Dermis blood vessel endothelial cell (primary cell): ENCODE measurements at regions not wholly inside any gene's neighbourhood (a gene's known extent, or its start where the extent isn't known, plus 50 kb on each side); places are given as distances from the start of the nearest gene placed in this dataset.
"Not testable (repeated sequence)": the region's sequence is repeated elsewhere in the genome, so short reads cannot be mapped to it uniquely, and the experiment has no call there.

Experiments
- DNase-seq: peaks from one replicate; pipeline ENCODE4 v3.0.0; 2010

DNA sequence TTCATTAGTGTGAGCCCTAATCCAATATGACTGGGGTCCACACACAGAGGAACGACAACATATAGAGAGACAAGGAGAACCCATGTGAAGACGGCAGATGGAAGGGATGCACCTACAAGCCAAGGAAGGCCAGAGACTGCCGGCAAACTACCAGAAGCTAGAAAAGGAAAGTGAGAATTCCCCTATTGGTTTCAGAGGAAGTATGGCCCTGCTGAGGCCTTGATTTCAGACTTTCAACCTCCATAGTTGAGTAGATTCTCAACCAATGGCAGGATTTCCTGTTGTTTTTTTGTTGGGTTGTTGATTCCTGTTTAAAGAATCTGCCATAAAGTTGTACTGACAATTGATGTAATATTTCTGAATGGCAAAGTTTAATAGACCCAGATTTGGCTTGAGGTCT lies 241.5 kb downstream of the SATB2 start:
- DNase-seq = no peak

DNA sequence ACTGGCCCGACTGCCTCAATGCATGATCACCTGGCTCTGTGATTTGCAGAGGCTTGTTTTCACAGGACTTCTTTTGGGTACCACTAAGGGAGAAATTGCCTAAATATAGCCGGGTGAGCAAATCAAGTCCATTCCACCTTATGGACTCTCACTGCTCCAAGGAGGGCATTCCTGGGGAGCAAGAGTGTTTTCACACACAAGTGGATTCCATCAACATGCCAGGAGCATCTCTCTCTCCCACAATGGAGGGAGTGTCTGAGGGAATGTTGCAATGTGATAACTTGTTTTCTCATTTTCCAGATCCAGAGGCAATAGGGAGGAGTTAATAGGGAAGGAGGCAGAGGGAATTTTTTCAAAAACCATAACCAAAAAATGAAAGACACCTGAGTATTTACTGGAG lies 250.7 kb downstream of the SATB2 start:
- no peak for DNase-seq

DNA sequence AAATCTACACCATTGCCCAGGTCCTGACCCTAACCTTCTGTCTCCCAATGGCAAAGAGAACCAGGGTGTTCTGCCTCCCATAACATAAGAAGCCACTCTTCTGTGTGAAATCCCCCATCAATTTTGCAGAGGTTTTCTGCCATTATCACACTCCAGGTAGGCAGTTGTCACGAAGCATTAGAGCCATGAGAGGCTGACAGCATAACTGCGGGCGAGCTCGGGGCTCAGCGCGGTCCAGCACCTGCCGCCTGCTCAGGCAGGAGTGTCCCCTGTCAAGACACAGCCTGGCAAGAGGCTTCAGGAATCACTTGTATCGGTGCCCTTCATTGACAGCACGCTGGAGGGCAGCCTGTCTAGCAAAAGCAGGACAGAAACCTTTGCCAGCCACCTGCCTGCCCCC lies 251.2 kb downstream of the SATB2 start:
- DNase-seq = no peak

DNA sequence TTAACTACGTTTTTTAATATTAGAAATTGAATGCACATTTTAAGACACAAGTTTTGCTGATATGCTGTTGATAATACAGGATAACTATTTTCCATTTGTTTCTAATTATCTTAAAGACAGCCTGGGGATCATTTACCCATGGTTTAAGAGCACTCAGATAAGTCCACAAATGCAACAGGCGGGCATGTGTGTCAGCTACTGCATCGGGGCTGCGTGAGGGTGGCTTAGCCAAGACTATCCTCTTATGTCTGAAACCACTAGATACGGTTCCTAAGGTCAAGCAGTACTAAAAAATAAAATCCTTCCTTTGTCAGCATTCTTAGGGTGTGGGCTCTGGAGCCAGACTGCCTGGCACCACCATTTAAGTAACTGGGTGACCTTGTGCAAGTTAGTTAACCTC lies 254.8 kb downstream of the SATB2 start:
- no peak for DNase-seq

DNA sequence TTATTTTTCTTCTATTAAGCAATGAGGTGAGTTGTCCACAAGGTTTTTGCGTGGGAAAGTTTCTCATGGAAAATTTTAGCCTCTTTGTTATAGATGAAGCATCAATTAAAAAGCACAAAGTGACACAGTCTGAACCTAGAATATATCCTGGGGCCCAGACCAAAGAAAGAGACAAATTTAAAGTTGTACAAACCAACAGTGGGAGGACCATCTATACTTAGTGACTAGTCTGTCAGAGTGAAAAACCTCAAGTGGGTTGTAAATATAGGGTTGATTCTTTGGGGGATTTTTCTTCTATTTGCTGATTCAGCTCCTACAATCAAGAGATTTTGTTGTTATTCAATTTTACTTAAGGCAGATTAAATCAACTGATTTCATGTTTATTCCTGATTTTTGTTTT lies 256.2 kb downstream of the SATB2 start:
- DNase-seq = no peak

DNA sequence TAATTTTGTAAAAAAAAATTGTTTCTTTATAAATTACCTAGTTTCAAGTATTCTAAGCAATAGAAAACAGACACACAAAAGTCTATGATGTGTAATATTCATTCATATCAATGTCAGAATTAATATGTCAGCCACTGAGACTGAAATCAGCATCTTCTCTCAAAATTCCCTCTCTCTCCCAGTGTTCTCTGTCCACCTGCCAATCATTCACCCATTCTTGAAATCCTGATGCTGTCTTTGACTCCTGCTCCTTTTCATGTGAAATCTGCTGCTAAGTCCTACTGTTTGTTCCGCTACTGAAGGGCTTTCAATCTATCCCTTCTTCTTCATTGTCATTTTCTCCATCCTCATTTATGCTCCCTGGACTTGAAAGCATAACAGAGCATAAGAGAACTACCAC lies 257.9 kb downstream of the SATB2 start:
- no peak for DNase-seq

DNA sequence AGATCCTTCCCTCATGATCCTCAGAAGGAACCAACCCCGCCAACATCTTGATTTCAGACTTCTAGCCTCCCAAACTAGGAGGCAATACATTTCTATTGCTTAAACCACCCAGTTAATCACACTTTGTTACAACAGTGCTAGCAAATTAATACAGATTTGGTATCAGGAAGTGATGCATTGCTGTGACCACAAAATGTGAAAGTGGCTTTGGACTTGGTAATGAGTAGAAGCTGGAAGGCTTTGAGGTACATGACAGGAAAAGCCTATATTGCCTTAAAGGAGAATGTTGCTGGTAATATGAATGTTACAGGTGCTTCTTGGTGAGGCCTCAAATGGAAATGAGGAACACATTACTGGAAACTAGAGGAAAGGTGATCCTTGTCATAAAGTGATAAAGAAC lies 260.3 kb downstream of the SATB2 start:
- DNase-seq = no peak

DNA sequence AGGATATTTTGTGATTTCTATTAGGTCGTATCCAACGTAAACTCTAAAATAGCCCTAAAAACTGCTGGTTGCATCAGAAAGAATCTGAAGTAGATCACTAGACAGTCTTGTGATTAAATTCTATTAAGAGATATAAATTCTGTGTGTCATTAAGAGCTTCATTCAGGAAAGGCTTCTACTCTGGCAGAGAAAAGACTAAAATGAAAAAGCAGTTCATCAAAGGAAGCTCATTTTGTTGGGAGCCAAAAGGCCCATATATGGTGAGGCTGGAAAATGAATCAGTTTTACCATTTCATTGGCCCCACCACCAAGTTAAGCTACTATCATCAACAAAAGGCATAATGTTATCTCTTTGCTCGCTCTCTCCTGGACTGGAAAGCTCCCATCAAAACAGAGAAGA lies 261.1 kb downstream of the SATB2 start:
- no peak for DNase-seq

DNA sequence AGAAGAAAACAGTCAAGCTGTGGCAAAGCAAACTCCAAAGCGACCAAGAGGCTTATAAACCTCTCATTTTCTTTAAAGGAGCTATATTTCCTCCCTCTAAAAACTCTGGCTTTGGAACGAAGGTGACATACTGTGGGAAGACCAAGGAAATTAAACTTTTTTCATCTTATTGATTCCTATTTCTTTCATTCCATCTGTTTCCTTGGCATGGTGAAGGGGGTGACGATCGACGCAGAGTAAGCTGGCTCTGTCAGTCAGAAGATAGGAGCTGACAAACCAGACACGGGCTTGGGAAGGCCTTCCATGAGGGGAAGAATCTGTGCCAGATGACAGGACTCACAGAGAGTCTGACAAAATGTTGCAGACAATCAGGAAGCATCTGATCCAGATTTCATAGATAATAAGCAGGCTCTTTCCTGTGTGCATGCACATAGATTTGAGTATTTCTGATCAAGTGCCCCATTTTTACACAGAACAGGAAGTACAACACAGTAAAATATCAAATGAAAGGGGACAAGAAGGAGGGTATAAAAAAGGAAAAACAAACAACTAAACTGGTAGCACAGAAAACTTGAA lies 261.7 kb downstream of the SATB2 start:
- no peak for DNase-seq

DNA sequence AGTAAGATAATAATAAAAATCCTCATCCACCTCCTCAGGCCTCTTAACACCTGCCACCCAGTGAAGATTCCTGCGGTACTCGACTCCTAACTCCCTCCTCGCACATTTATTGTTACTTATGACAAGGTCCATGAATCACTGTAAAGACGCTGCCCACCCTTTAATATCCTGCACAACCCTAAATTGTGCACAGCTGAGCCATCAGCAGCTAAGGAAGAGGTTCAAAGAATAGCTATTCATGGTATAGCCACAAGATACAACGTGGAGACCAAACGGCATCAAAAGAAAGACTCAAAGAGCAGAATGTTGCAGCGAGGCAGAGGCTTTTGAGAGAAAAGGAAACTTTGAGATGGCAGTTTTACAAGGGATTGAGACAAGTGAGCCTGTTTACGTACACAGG lies 266.3 kb downstream of the SATB2 start:
- DNase-seq = no peak

DNA sequence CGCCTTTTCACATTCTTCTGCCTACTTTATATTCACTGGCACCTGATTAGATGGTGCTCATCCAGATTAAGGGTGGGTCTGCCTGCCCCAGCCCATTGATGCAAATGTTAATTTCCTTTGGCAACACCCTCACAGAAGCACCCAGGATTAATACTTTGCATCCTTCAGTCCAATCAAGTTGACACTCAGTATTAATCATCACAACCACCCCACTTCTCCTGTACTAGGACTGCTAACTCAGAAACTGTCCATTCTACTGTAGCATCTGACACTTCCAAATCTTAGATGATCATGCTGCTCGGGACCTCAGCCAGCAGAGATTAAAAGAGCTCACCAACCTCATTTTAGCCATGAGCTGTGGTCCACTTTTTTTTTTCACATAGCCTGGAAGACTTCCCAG lies 268.5 kb downstream of the SATB2 start:
- no peak for DNase-seq

DNA sequence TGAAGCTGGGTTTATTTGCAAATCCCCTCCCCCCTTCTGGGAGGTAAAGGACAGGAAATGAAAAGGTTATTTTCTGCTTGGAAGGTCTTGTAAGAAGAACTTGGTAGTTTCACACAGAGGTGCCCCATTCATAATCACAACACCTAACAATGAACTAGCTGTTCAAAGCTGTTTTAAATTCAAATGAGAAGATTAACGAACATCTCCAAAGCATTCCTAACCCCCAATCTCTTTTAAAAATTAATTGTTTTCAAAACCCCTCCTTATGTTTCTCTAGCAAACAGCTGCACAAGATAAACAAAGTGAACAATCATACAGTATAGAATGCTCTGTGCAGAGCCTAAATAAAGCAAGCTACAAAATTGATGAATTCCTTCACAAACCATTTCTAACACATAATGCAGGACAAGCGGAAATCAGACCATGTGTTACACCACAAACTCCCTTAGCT lies 271.4 kb downstream of the SATB2 start:
- no peak for DNase-seq

DNA sequence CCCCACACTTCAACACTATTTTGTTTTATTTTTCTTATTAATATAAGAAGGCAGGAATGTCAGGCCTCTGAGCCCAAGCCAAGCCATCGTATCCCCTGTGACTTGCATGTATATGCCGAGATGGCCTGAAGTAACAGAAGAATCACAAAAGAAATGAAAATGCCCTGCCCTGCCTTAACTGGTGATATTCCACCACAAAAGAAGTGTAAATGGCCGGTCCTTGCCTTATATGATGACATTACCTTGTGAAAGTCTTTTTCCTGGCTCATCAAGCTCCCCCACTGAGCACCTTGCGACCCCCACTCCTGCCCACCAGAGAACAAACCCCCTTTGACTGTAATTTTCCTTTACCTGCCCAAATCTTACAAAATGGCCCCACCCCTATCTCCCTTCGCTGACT lies 272.6 kb downstream of the SATB2 start:
- not testable (repeated sequence) for DNase-seq

DNA sequence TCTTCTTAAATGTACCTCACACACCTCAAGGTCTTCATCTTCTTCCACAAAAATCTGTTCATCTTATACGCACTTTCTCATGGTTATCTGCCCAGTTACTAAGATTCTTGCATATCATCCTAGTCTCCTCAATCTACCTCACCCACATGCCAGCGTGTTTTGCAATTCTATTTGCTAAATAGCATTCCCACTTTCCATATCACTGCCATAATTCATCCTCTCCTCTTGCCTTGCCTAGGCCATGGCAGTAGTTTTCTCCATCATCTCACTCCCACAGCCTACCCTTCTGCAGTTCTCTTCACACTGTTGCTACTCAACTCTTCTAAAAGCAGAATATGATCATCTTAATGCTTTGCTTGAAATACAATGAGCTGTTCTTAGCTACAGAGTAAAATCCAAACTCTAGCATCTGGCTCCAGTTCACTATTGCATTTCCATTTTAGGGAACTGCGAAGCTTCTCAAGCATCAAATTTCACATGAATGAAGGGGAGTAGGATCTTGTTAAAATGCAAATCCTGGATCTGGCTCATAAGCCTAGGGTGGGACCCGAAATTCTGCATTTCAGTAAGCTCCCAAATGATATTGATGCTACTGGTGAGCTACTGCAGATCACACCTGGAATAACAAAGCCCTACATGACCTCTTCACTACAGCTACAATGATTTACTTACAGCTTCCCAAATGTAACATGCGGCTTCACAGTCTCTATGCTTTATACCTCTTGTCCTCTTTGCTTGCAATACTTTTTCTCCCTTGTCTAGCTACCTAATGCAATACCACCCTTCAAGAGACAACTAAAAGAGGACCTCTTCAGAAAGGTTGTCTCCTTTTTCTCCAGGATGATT lies 293.9 kb downstream of the SATB2 start:
- no peak for DNase-seq

DNA sequence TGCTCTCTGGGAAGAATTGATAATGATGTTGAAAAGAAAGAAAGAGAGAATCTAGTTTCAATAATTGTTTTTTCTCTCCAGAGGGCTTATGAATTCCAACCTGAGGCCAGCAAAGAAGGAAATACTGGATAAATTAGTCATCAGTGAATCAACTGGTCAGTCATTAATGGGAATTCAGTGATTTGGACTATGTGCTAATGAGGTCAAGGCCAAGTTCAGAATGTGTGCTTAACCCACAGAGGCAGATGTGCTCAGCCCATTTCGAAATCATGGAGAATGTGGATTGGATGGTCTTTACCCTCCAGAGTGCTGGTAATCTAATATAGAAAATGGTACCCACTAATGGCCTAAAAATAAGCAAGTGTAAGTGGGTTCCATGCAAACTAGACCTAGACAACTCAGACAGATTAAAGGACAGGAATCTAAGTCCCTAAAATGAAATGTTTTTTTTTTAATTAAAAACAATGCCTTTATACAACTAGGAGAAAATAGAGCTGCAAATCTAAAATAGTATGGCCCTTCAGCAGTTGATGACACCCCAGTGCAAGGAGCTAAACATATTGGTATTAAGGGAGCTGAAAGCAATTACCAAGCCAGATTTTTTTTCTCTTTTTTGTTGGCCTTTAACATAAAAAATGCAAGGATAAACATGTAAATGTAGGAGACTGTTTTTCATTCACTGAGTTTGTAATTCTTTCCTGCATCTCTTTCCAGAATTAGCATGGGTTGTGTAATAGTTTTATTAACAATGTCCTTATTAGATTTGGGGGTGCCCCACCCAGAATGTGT lies 296.9 kb downstream of the SATB2 start:
- DNase-seq = peak; percentile 15

DNA sequence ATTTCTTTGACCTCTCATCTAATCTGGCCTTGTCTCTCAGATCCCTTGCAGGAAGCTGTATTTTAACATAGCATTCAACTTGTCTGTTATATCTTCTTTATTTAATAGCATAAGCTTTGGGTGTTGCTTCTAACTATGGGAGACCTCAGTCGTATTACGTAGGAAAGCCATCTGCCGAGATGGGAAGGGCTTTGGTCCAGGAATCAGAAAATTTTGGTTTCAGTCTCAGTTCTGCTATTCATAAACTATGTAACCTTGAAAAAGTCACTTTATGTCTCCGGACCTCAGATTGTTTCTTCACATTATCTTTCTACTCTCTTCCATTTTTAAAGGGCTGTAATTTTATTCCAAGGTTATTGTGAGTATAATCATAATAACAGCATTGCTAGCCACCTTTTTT lies 297.7 kb downstream of the SATB2 start:
- DNase-seq = no peak

DNA sequence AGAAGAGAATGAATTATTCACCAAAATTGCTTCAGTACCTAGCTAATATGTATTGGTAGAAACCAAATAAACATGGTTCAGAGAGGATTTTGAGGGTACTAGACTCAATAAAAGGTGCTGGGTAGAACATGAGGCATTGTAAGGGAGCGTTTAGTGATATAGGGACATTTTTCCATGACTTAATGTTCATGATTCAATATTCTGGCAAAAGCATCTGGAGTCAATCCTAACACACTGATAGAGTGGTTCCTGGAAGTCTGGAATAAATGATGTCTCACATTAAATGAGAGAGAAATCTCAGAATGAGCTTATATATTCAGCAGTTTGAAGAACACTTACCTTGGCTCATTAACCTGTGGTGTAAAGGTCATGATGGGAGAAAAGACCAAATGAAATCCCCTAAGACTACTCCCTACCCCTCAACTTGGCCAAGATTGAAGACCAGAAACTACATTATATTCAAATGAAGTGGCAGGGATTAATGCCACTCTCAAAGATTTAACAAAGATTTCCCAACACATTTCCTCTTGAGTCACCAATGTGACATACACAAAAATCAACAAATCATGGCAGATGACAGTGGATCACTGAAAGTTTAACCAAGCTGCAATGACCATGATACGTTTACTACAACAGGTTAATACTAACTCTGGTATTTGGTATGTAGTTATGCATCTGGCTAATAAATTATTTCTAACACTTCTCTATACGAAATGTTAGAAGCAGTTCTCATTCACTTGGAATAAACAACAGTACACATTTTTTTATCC lies 309.5 kb downstream of the SATB2 start:
- DNase-seq = no peak

DNA sequence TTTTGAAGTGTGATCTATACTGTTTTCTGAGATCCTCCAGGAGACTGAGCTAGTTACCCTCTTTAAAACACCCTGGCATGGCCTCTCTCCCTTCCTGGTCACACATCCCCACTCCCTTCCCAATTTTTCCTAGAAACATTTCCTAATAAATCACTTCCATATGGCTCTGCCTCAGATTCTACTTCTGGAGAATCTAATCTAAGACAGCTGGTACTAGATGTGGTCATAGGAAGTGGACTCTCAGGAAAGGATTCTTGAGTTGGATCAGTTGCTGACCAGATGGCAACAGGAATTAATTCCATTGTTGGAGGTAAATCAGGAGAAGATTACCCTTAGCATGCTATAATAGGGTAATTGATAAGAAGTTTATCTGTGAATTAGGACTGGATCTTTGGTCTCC lies 310.5 kb downstream of the SATB2 start:
- DNase-seq = no peak

DNA sequence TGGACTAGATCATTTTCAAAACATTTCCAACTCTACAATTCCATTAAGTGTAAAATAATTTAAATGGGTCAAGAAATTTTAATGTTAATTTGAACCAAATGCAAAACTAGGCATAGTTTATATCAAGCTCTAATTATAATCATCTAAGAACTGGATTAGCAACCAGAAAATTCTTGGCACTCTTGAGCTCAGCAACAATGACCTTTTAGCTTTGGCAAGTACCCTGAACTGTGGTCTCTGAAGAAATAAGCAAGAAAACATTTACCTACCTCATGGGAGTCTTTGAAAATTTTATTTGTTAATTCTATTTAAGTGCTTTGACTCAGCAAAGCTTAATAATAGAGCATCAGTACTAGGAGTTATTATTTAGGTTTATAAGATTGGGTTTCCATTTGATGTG lies 313.2 kb downstream of the SATB2 start:
- DNase-seq = no peak

DNA sequence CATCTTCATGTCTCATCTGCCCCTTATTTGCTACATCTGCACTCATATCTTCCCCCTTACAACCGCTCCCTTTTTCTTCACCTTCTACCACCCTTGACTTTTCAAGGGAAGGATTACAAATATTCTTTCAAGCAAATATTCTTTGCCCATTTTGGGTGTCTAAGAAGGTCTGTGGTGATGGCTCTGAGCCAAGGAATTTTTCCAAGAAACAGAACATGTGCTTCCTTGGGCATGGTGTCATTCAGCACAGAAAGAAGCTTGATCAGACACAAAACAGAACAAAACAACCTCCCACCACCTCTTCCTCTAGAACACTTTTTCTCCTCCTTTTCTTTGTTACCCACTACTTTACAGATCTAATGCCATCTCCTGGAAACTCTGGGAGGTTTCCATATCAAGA lies 313.7 kb downstream of the SATB2 start:
- DNase-seq = no peak

DNA sequence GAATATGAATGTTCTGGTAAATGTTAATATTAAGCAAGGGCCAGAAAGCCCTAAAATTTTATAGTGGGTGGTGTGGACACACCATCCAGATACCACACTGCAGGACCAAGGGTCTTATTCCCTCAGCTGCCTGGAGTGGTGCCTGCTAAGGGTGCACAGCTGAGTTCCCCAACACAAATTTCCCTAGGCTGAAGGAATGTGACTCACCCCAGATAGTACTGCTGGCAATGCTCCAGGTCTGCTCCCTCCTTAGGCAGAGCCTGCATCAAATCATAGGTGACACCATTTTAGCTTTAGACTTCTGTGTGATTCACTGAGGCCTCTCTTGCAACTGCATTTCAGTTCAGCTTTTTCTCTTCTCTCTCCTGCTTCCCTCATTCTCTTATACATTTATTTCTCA lies 321.1 kb downstream of the SATB2 start:
- DNase-seq = no peak

DNA sequence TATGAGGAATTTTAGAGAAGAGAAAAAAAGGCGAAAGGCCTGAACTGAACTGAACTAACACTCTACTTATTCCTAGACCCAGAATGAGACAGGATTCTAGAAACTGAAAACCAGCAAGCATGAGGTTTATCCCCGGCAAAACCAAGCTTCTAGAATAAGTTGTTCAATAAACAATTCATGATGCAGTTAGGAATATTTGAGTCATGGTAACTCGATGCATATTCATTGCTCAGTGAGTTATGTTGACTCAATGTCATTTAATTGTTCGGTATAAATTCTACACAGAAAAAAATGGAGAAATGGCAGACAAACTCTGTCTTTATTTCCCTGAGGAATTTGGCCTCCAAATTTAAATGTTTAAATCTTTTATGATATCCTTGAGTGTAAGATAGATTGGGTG lies 321.5 kb downstream of the SATB2 start:
- no peak for DNase-seq

DNA sequence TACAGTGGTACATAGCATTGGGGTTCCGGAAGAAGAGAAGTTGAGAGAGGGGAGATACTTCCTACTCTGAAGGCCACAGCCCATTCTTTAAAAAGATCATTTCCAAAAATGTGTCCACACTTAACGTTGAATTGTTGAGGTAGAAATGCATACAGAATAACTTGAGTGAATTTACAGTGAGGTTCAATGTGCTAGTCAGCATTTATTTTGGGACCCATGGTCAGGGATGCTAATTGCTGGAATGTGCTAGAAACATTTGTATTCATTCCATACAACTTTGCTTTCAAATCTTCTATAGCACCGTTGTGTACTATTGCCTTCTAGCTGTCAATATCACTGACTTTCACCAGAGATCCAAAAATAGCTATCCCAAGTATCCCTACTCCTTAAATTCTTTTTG lies 325.9 kb downstream of the SATB2 start:
- DNase-seq = no peak
